ENCODE measurements at regions not wholly inside any gene's neighbourhood (a gene's known extent, or its start where the extent isn't known, plus 50 kb on each side); places are given as distances from the start of the nearest gene placed in this dataset.

DNA sequence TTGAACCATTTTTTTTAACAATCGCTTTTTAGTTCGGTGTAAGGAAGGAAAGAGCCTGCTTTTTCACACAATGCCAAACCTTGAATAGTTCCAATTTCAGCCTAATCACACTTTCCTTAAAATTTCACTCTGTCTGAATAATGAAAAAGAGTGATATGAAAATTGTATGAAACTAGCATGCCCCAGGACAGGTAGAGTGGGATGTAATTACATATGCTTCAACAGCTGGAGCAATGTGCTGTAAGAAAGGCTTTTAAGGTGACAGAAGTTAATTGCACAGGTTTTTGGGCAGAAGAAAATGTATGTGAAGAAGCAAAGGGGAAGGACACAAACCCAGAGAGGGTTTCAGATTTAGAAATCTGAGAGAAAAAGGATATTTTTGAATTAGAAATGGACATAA lies 184.0 kb downstream of the DSC3 start:
- TF ChIP-seq CTCF (IDR thresholded peaks at IDR 0.05; ENCODE audit: low read depth, low read length, poor library complexity, severe bottlenecking) (no peak), EZH2phosphoT487 (IDR thresholded peaks at IDR 0.05; ENCODE audit: borderline replicate concordance, low read length) (no peak)

Data from DOHH2 (cell line).